Mesenchymal stem cell (in vitro differentiated cells and primary cell): ENCODE measurements at regions not wholly inside any gene's neighbourhood (a gene's known extent, or its start where the extent isn't known, plus 50 kb on each side); places are given as distances from the start of the nearest gene placed in this dataset.
A peak's percentile ranks its signal among the peaks of the same experiment; 100 is the strongest.

Source experiments
- DNase-seq: peaks from one replicate; pipeline ENCODE4 v3.0.0-alpha.2; 2013
- H2AFZ ChIP-seq: one replicate; pipeline ENCODE4 v1.6.1; 2013; ENCODE audit warnings: low read depth, mild to moderate bottlenecking, control low read depth, inconsistent platforms, low read length, moderate library complexity
- H2AK5ac ChIP-seq: 2 replicates; pipeline ENCODE4 v1.6.1; 2013; ENCODE audit warnings: low read length, moderate library complexity, mild to moderate bottlenecking, inconsistent platforms; ENCODE audit not compliant: severe bottlenecking
- H2BK120ac ChIP-seq: one replicate; pipeline ENCODE4 v1.6.1; 2013; ENCODE audit warnings: low read depth, mild to moderate bottlenecking, inconsistent platforms, low read length, moderate library complexity
- H2BK12ac ChIP-seq, 2 experiments: one replicate each; pipeline ENCODE4 v1.6.1; 2013; ENCODE audit warnings: inconsistent platforms in 2 of 2, low read length in 2 of 2, mild to moderate bottlenecking in 2 of 2, moderate library complexity in 2 of 2, control low read depth in 1 of 2
- H2BK15ac ChIP-seq: one replicate; pipeline ENCODE4 v1.6.1; 2013; ENCODE audit warnings: mild to moderate bottlenecking, low read depth, inconsistent platforms; ENCODE audit not compliant: poor library complexity, severe bottlenecking
- H2BK5ac ChIP-seq: 2 replicates; pipeline ENCODE4 v1.6.1; 2013; ENCODE audit warnings: low read depth, mild to moderate bottlenecking, low read length, control low read depth, inconsistent platforms; ENCODE audit not compliant: poor library complexity, severe bottlenecking
- H3K14ac ChIP-seq, 2 experiments: one replicate each; pipeline ENCODE4 v1.6.1; 2013; ENCODE audit warnings: inconsistent platforms in 2 of 2, low read length in 2 of 2, control low read depth in 1 of 2, mild to moderate bottlenecking in 1 of 2, moderate library complexity in 1 of 2
- H3K18ac ChIP-seq, 2 experiments: one replicate each; pipeline ENCODE4 v1.6.1; 2013; ENCODE audit warnings: inconsistent platforms in 2 of 2, low read length in 2 of 2, control low read depth in 1 of 2, low read depth in 1 of 2, mild to moderate bottlenecking in 1 of 2
- H3K23ac ChIP-seq, 2 experiments: one replicate each; pipeline ENCODE4 v1.6.1; 2013; ENCODE audit warnings: inconsistent platforms in 2 of 2, low read length in 2 of 2, mild to moderate bottlenecking in 2 of 2, moderate library complexity in 2 of 2, control low read depth in 1 of 2
- H3K27ac ChIP-seq: 2 replicates; pipeline ENCODE4 v1.5.1; 2013; ENCODE audit warnings: mild to moderate bottlenecking, moderate library complexity, low read length, control low read depth, inconsistent platforms; ENCODE audit not compliant: poor library complexity, severe bottlenecking
- H3K27me3 ChIP-seq, 2 experiments: 2 replicates each; pipeline versions ENCODE4 v1.6.1 to v1.7.0; 2013; ENCODE audit warnings: low read length in 2 of 2, mild to moderate bottlenecking in 2 of 2, moderate library complexity in 2 of 2, control low read depth in 1 of 2, inconsistent platforms in 1 of 2; ENCODE audit not compliant: control insufficient read depth in 1 of 2, insufficient read depth in 1 of 2
- H3K36me3 ChIP-seq, 2 experiments: 2 replicates each; pipeline versions ENCODE4 v1.6.1 to v1.7.0; 2013; ENCODE audit warnings: low read length in 2 of 2, control low read depth in 1 of 2, inconsistent platforms in 1 of 2, low read depth in 1 of 2, mild to moderate bottlenecking in 1 of 2; ENCODE audit not compliant: insufficient read depth in 2 of 2, control insufficient read depth in 1 of 2
- H3K4ac ChIP-seq, 2 experiments: one replicate each; pipeline ENCODE4 v1.6.1; 2013; ENCODE audit warnings: inconsistent platforms in 2 of 2, low read length in 2 of 2, mild to moderate bottlenecking in 2 of 2, moderate library complexity in 2 of 2, control low read depth in 1 of 2, low read depth in 1 of 2
- H3K4me1 ChIP-seq: 2 replicates; pipeline ENCODE4 v1.6.1; 2013; ENCODE audit warnings: low read depth, low read length, control low read depth; ENCODE audit not compliant: control insufficient read depth, insufficient read depth
- H3K4me2 ChIP-seq: 2 replicates; pipeline ENCODE4 v1.6.1; 2013; ENCODE audit warnings: low read length, mild to moderate bottlenecking, inconsistent platforms; ENCODE audit not compliant: poor library complexity, severe bottlenecking
- H3K4me3 ChIP-seq, 2 experiments: 2 replicates each; pipeline versions ENCODE4 v1.5.1 to v1.7.0; 2013; ENCODE audit warnings: low read length in 2 of 2, mild to moderate bottlenecking in 2 of 2, control low read depth in 1 of 2, low read depth in 1 of 2; ENCODE audit not compliant: insufficient read depth in 1 of 2
- H3K79me1 ChIP-seq: replicated peaks from 2 replicates; pipeline ENCODE4 v1.6.1; 2013; ENCODE audit warnings: mild to moderate bottlenecking, control low read depth, low read length, inconsistent platforms; ENCODE audit not compliant: poor library complexity, severe bottlenecking
- H3K9ac ChIP-seq: 2 replicates; pipeline ENCODE4 v1.7.0; 2013; ENCODE audit warnings: mild to moderate bottlenecking, low read length, moderate library complexity
- H3K9me3 ChIP-seq: 2 replicates; pipeline ENCODE4 v1.7.0; 2013; ENCODE audit warnings: mild to moderate bottlenecking, low read length; ENCODE audit not compliant: control insufficient read depth
- H4K8ac ChIP-seq: one replicate; pipeline ENCODE4 v1.6.1; 2013; ENCODE audit warnings: inconsistent platforms, mild to moderate bottlenecking, low read length, moderate library complexity
- H4K91ac ChIP-seq: one replicate; pipeline ENCODE4 v1.6.1; 2013; ENCODE audit warnings: mild to moderate bottlenecking, low read length, inconsistent platforms
- WGBS: methylation state at CpG from one replicate; pipeline ENCODE4 v1.1.7; 2013; ENCODE audit warnings: mixed read lengths; 5-methylcytosine and 5-hydroxymethylcytosine counted together

- H2AFZ ChIP-seq: no peak overlapping the region
- H4K8ac ChIP-seq: no peak overlapping the region
- no peak overlapping the region for H2BK120ac ChIP-seq
- H2BK5ac ChIP-seq: no peak overlapping the region
- no peak overlapping the region for H3K4me3 ChIP-seq
- no CpG with 5 or more reads among the region's 3 CpGs for WGBS
- H3K79me1 ChIP-seq: no peaks in the 10 kb centered on the region
- no peak overlapping the region for H3K9ac ChIP-seq
- H3K18ac ChIP-seq: no peak overlapping the region
- no peaks in the 10 kb centered on the region for H3K36me3 ChIP-seq
- no peak overlapping the region for H4K91ac ChIP-seq
- no peak overlapping the region for H3K4ac ChIP-seq
- H2BK12ac ChIP-seq: no peak overlapping the region
- H2AK5ac ChIP-seq: no peak overlapping the region
- no peak overlapping the region for H2BK15ac ChIP-seq
- no peak overlapping the region for H3K4me2 ChIP-seq
- no peaks in the 10 kb centered on the region for H3K4me1 ChIP-seq
- H3K23ac ChIP-seq: no peak overlapping the region
- H3K27ac ChIP-seq: no peak overlapping the region
- DNase-seq: no peak
- H3K14ac ChIP-seq: no peak overlapping the region
- H3K9me3 ChIP-seq: no peaks in the 10 kb centered on the region
- peaks cover 6 to 13% of the 10 kb centered on the region in 2 experiments for H3K27me3 ChIP-seq
Measured at GRCh38 chr3:168216851-168217250, 121.1 kb upstream of the GOLIM4 start.

- Histone ChIP-seq H3K4me1 (no peaks in the 10 kb centered on the region), H3K4ac (no peak overlapping the region), H3K23ac (no peak overlapping the region), H3K27me3 (no peaks in the 10 kb centered on the region), H3K18ac (no peak overlapping the region), H3K79me1 (no peaks in the 10 kb centered on the region), H4K8ac (no peak overlapping the region), H2BK120ac (no peak overlapping the region), H2AFZ (no peak overlapping the region), H3K4me3 (no peak overlapping the region), H3K4me2 (no peak overlapping the region), H4K91ac (no peak overlapping the region), H2AK5ac (no peak overlapping the region), H2BK12ac (no peak overlapping the region), H3K14ac (no peak overlapping the region), H3K9ac (no peak overlapping the region), H2BK15ac (no peak overlapping the region), H3K9me3 (no peaks in the 10 kb centered on the region), H2BK5ac (no peak overlapping the region), H3K27ac (no peak overlapping the region), H3K36me3 (no peaks in the 10 kb centered on the region)
- WGBS: 85% methylated on average over 4 of the region's 4 CpGs
- peak; percentile 31 for DNase-seq
Measured at GRCh38 chr3:168213920-168214319, 118.2 kb upstream of the GOLIM4 start.

- no peaks in the 10 kb centered on the region for H3K27me3 ChIP-seq
- no peak overlapping the region for H3K18ac ChIP-seq
- H3K4ac ChIP-seq: no peak overlapping the region
- no peak overlapping the region for H2AFZ ChIP-seq
- no peak overlapping the region for H2BK120ac ChIP-seq
- no peak overlapping the region for H2BK5ac ChIP-seq
- H3K4me1 ChIP-seq: no peaks in the 10 kb centered on the region
- no peak overlapping the region for H3K23ac ChIP-seq
- no peak overlapping the region for H4K8ac ChIP-seq
- H3K4me3 ChIP-seq: no peak overlapping the region
- H2BK15ac ChIP-seq: no peak overlapping the region
- H3K9ac ChIP-seq: no peak overlapping the region
- no peak overlapping the region for H3K27ac ChIP-seq
- no peak overlapping the region for H2BK12ac ChIP-seq
- no peak overlapping the region for H4K91ac ChIP-seq
- 47% methylated on average over 2 of the region's 3 CpGs for WGBS
- no peaks in the 10 kb centered on the region for H3K79me1 ChIP-seq
- no peak overlapping the region for H3K14ac ChIP-seq
- no peak overlapping the region for H3K4me2 ChIP-seq
- no peak for DNase-seq
- H3K36me3 ChIP-seq: no peaks in the 10 kb centered on the region
- H3K9me3 ChIP-seq: no peaks in the 10 kb centered on the region
- H2AK5ac ChIP-seq: no peak overlapping the region
Measured at GRCh38 chr3:168212664-168213285, 117.1 kb upstream of the GOLIM4 start.

- H4K91ac ChIP-seq: no peak overlapping the region
- no peaks in the 10 kb centered on the region for H3K36me3 ChIP-seq
- no peak overlapping the region for H3K4me2 ChIP-seq
- H3K23ac ChIP-seq: no peak overlapping the region
- no peak overlapping the region for H2BK12ac ChIP-seq
- H3K79me1 ChIP-seq: no peaks in the 10 kb centered on the region
- no peak overlapping the region for H2BK5ac ChIP-seq
- no peak overlapping the region for H2AFZ ChIP-seq
- no peak overlapping the region for H3K18ac ChIP-seq
- H4K8ac ChIP-seq: no peak overlapping the region
- H3K27me3 ChIP-seq: no peaks in the 10 kb centered on the region
- H3K4ac ChIP-seq: no peak overlapping the region
- no peak overlapping the region for H3K27ac ChIP-seq
- no peak overlapping the region for H2BK15ac ChIP-seq
- H2AK5ac ChIP-seq: no peak overlapping the region
- no peaks in the 10 kb centered on the region for H3K9me3 ChIP-seq
- no peak overlapping the region for H3K9ac ChIP-seq
- H3K14ac ChIP-seq: no peak overlapping the region
- WGBS: 76% methylated on average over 4 of the region's 4 CpGs
- no peak for DNase-seq
- H3K4me3 ChIP-seq: no peak overlapping the region
- H2BK120ac ChIP-seq: no peak overlapping the region
- H3K4me1 ChIP-seq: no peaks in the 10 kb centered on the region
Measured at GRCh38 chr3:168205451-168205850, 109.7 kb upstream of the GOLIM4 start.
